Neuronal stem cell (in vitro differentiated cells): ENCODE measurements at regions not wholly inside any gene's neighbourhood (a gene's known extent, or its start where the extent isn't known, plus 50 kb on each side); places are given as distances from the start of the nearest gene placed in this dataset.

Experiments
- DNase-seq: peaks from one replicate; pipeline ENCODE4 v3.0.0-alpha.2; 2013; ENCODE audit warnings: low spot score
- H2AFZ ChIP-seq: one replicate; pipeline ENCODE4 v1.6.1; 2013; ENCODE audit warnings: mild to moderate bottlenecking, low read length, inconsistent platforms
- H2AK5ac ChIP-seq: 2 replicates; pipeline ENCODE4 v1.6.1; 2013; ENCODE audit warnings: low read depth, mild to moderate bottlenecking, inconsistent platforms, low read length, moderate library complexity, mixed read lengths
- H2BK120ac ChIP-seq: 2 replicates; pipeline ENCODE4 v1.6.1; 2013; ENCODE audit warnings: low read depth, mild to moderate bottlenecking, inconsistent platforms, low read length, moderate library complexity, mixed read lengths
- H2BK12ac ChIP-seq: one replicate; pipeline ENCODE4 v1.6.1; 2013; ENCODE audit warnings: low read length, inconsistent platforms
- H2BK15ac ChIP-seq: 2 replicates; pipeline ENCODE4 v1.6.1; 2013; ENCODE audit warnings: mild to moderate bottlenecking, low read length, inconsistent platforms, mixed read lengths
- H2BK5ac ChIP-seq: one replicate; pipeline ENCODE4 v1.6.1; 2013; ENCODE audit warnings: inconsistent platforms, mild to moderate bottlenecking, low read length, moderate library complexity
- H3K14ac ChIP-seq: one replicate; pipeline ENCODE4 v1.6.1; 2013; ENCODE audit warnings: low read length, inconsistent platforms
- H3K18ac ChIP-seq: 2 replicates; pipeline ENCODE4 v1.6.1; 2013; ENCODE audit warnings: low read length, inconsistent platforms
- H3K23ac ChIP-seq: 2 replicates; pipeline ENCODE4 v1.6.1; 2013; ENCODE audit warnings: low read depth, mild to moderate bottlenecking, mixed read lengths, low read length, inconsistent platforms; ENCODE audit not compliant: poor library complexity
- H3K27ac ChIP-seq: replicated peaks from 3 replicates; pipeline ENCODE4 v1.5.1; 2013; ENCODE audit warnings: low read length, inconsistent platforms
- H3K27me3 ChIP-seq, 3 experiments: 2 replicates each; pipeline ENCODE4 v1.6.1; 2013; ENCODE audit warnings: low read length in 3 of 3, mild to moderate bottlenecking in 2 of 3, inconsistent platforms in 1 of 3, low read depth in 1 of 3, mixed read lengths in 1 of 3, moderate library complexity in 1 of 3; ENCODE audit not compliant: control insufficient read depth in 3 of 3, insufficient read depth in 3 of 3
- H3K36me3 ChIP-seq, 2 donors: replicated peaks in 1 of 2; 2 replicates each; pipeline ENCODE4 v1.6.1; 2013; ENCODE audit warnings: low read length in 2 of 2; ENCODE audit not compliant: control insufficient read depth in 2 of 2, insufficient read depth in 2 of 2
- H3K4ac ChIP-seq: 2 replicates; pipeline ENCODE4 v1.6.1; 2013; ENCODE audit warnings: inconsistent platforms, mild to moderate bottlenecking, low read length, moderate library complexity
- H3K4me1 ChIP-seq, 2 donors: 1 replicate in 1 of 2; 2 replicates in 1 of 2; pipeline ENCODE4 v1.6.1; 2013; ENCODE audit warnings: low read length in 2 of 2, low read depth in 1 of 2; ENCODE audit not compliant: control insufficient read depth in 2 of 2, insufficient read depth in 1 of 2
- H3K4me2 ChIP-seq: one replicate; pipeline ENCODE4 v1.6.1; 2013; ENCODE audit warnings: mild to moderate bottlenecking, low read length, inconsistent platforms; ENCODE audit not compliant: insufficient read depth, poor library complexity, severe bottlenecking
- H3K4me3 ChIP-seq, 2 donors: 2 replicates each; pipeline ENCODE4 v1.5.1; 2013; ENCODE audit warnings: low read length in 2 of 2, mild to moderate bottlenecking in 2 of 2, inconsistent platforms in 1 of 2, moderate library complexity in 1 of 2
- H3K79me1 ChIP-seq: one replicate; pipeline ENCODE4 v1.6.1; 2013; ENCODE audit warnings: low read depth, mild to moderate bottlenecking, inconsistent platforms, low read length, moderate library complexity
- H3K9ac ChIP-seq: one replicate; pipeline ENCODE4 v1.6.1; 2013; ENCODE audit warnings: mild to moderate bottlenecking, low read depth, low read length, inconsistent platforms; ENCODE audit not compliant: poor library complexity
- H3K9me3 ChIP-seq, 2 donors: replicated peaks in 1 of 2; 2 replicates each; pipeline versions ENCODE3 to v1.6.1; 2013; ENCODE audit warnings: low read length in 2 of 2, mild to moderate bottlenecking in 2 of 2, inconsistent platforms in 1 of 2, low read depth in 1 of 2, mixed read lengths in 1 of 2, moderate library complexity in 1 of 2; ENCODE audit not compliant: control insufficient read depth in 2 of 2, insufficient read depth in 1 of 2
- H4K8ac ChIP-seq: one replicate; pipeline ENCODE4 v1.6.1; 2013; ENCODE audit warnings: low read depth, mild to moderate bottlenecking, inconsistent platforms, low read length, moderate library complexity
- H4K91ac ChIP-seq: one replicate; pipeline ENCODE4 v1.6.1; 2013; ENCODE audit warnings: low read length, low read depth, mild to moderate bottlenecking, inconsistent platforms; ENCODE audit not compliant: poor library complexity
- WGBS, 2 donors: extraction: QIAGEN DNeasy Blood & Tissue Kit; methylation state at CpG; one replicate each; pipeline ENCODE4 v1.1.7; 2013; ENCODE audit warnings: missing lambda C conversion rate in 2 of 2, mixed read lengths in 1 of 2; ENCODE audit not compliant: insufficient read length in 2 of 2, insufficient replicate concordance in 1 of 2; ENCODE audit errors: extremely low coverage in 2 of 2; 5-methylcytosine and 5-hydroxymethylcytosine counted together

DNA sequence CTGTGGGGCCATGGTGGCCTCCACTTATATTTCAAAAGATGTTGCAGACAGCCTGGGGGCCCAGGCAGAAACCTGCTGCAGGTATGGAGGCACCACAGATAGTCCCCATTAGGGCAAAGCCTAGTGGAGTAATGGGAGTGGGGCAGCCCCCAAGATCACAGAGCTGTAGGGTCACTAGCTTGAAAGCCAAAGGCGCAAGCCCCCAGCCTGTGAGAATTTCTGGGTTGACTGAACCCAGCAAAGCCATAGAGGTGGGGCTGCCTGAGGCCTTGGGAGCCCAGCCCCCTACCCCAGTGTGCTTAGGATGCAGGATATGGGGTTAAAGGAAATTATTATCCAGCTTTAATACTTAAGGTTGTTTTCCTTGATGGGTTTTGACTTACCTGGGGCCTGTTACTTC is 165.3 kb upstream of the FBN2 start:
- no peak overlapping the region for H2BK120ac ChIP-seq
- no peaks in the 10 kb centered on the region for H3K36me3 ChIP-seq
- no peaks in the 10 kb centered on the region for H3K4me1 ChIP-seq
- H3K18ac ChIP-seq, result no peak overlapping the region
- H3K9ac ChIP-seq, result no peak overlapping the region
- WGBS, 2 donors, result no CpG with 5 or more reads among the region's 1 CpG
- no peak overlapping the region for H2BK5ac ChIP-seq
- no peak overlapping the region for H4K8ac ChIP-seq
- peaks cover 0 to 2% of the 10 kb centered on the region in 2 donors for H3K9me3 ChIP-seq
- no peak overlapping the region for H2BK12ac ChIP-seq
- no peaks in the 10 kb centered on the region for H3K79me1 ChIP-seq
- H3K4ac ChIP-seq, result no peak overlapping the region
- H2BK15ac ChIP-seq, result no peak overlapping the region
- no peak overlapping the region for H4K91ac ChIP-seq
- H2AK5ac ChIP-seq, result no peak overlapping the region
- no peaks in the 10 kb centered on the region for H3K27me3 ChIP-seq
- no peak overlapping the region for H3K14ac ChIP-seq
- no peak overlapping the region for H3K23ac ChIP-seq
- no peak overlapping the region for H3K27ac ChIP-seq
- H3K4me3 ChIP-seq, result no peak overlapping the region
- DNase-seq, result no peak
- no peak overlapping the region for H2AFZ ChIP-seq
- H3K4me2 ChIP-seq, result no peak overlapping the region

DNA sequence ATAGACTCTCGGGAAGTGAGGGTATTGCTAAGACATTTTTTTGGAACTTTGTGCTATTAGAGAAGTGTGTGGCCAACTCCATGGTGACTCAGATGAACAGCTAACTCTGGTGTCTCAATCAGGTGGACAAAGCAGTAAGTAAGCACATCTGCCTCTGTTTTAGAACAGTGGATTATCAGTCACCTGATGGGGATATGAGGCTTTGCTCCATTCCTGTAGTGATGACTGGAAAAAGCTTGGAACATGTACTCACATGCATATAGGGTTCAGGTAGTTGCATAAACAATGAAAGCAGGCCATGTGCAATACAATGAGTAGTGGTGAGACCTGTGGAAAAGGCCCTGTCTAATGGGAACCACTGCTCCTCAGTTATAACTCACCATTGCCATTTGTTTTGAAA is 168.2 kb upstream of the FBN2 start:
- Histone ChIP-seq H3K4me3 (no peak overlapping the region), H4K91ac (no peak overlapping the region), H2BK120ac (no peak overlapping the region), H3K4me1 (no peaks in the 10 kb centered on the region), H3K27ac (no peak overlapping the region), H2BK12ac (no peak overlapping the region), H3K4me2 (no peak overlapping the region), H3K9me3 (peaks cover 0 to 2% of the 10 kb centered on the region in 2 donors), H3K14ac (no peak overlapping the region), H4K8ac (no peak overlapping the region), H2BK5ac (no peak overlapping the region), H3K18ac (no peak overlapping the region), H3K36me3 (no peaks in the 10 kb centered on the region), H2AK5ac (no peak overlapping the region), H3K4ac (no peak overlapping the region), H2AFZ (no peak overlapping the region), H3K9ac (no peak overlapping the region), H2BK15ac (no peak overlapping the region), H3K79me1 (no peaks in the 10 kb centered on the region), H3K23ac (no peak overlapping the region), H3K27me3 (no peaks in the 10 kb centered on the region)
- WGBS, 2 donors, result no CpG with 5 or more reads among the region's 1 CpG
- DNase-seq, result no peak

DNA sequence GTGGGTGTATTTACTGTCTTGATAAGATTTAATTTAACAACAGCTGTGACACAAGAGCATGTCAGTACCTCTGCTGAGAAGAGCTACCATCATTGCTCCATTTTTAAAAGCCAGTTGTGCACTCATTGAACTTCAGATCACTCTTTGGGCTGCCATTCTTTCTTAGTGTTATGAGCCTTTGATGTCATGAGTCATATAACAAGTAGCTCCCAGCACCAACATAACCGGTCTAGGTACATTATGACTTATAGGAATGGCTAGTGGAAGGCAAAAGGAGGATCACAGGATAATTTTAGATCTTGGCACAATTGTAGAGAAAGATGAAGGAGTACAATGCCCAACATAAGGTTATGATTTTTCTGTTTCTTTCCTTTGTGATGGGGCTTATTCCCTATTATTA is 170.8 kb upstream of the FBN2 start:
- no peaks in the 10 kb centered on the region for H3K79me1 ChIP-seq
- no peak overlapping the region for H3K4me3 ChIP-seq
- H3K18ac ChIP-seq, result no peak overlapping the region
- H3K36me3 ChIP-seq, result no peaks in the 10 kb centered on the region
- no peak overlapping the region for H2AFZ ChIP-seq
- WGBS, 2 donors, result no CpG with 5 or more reads among the region's 1 CpG
- H4K8ac ChIP-seq, result no peak overlapping the region
- H3K14ac ChIP-seq, result no peak overlapping the region
- DNase-seq, result no peak
- H2AK5ac ChIP-seq, result no peak overlapping the region
- no peaks in the 10 kb centered on the region for H3K4me1 ChIP-seq
- no peak overlapping the region for H4K91ac ChIP-seq
- no peak overlapping the region for H3K4ac ChIP-seq
- no peak overlapping the region for H2BK5ac ChIP-seq
- H3K9me3 ChIP-seq, result no peaks in the 10 kb centered on the region
- H3K27me3 ChIP-seq, result no peaks in the 10 kb centered on the region
- H3K4me2 ChIP-seq, result no peak overlapping the region
- no peak overlapping the region for H2BK12ac ChIP-seq
- H2BK120ac ChIP-seq, result no peak overlapping the region
- no peak overlapping the region for H3K27ac ChIP-seq
- H2BK15ac ChIP-seq, result no peak overlapping the region
- H3K9ac ChIP-seq, result no peak overlapping the region
- no peak overlapping the region for H3K23ac ChIP-seq

DNA sequence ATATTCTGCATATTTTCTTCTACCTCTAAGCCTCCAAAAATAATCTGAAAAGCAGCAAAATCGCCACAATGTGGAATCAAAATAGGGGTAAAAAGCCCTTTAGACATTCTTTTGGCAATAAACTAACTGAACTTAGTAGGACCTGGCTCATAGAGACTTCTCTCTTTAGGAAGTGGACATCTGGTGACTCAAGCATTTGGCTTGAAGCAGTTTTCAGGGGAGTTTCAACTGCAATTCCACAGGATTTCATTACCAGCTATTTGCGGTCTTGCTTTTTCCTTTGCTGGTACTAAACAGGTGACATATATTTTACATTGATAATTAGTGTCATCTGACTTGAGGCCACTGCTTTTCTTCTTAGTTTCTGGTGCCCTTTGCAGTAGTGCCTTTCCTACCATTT is 173.2 kb upstream of the FBN2 start:
- no peak overlapping the region for H3K27ac ChIP-seq
- H2BK15ac ChIP-seq, result no peak overlapping the region
- no peak overlapping the region for H3K9ac ChIP-seq
- no peak overlapping the region for H3K18ac ChIP-seq
- H2AFZ ChIP-seq, result no peak overlapping the region
- no CpG with 5 or more reads among the region's 2 CpGs for WGBS, 2 donors
- no peak overlapping the region for H3K14ac ChIP-seq
- H2AK5ac ChIP-seq, result no peak overlapping the region
- H3K4me3 ChIP-seq, result no peak overlapping the region
- H2BK5ac ChIP-seq, result no peak overlapping the region
- H3K36me3 ChIP-seq, result no peaks in the 10 kb centered on the region
- H3K23ac ChIP-seq, result no peak overlapping the region
- no peaks in the 10 kb centered on the region for H3K4me1 ChIP-seq
- H3K4me2 ChIP-seq, result no peak overlapping the region
- no peaks in the 10 kb centered on the region for H3K9me3 ChIP-seq
- H3K27me3 ChIP-seq, result no peaks in the 10 kb centered on the region
- DNase-seq, result no peak
- H4K91ac ChIP-seq, result no peak overlapping the region
- no peaks in the 10 kb centered on the region for H3K79me1 ChIP-seq
- H2BK120ac ChIP-seq, result no peak overlapping the region
- H4K8ac ChIP-seq, result no peak overlapping the region
- no peak overlapping the region for H2BK12ac ChIP-seq
- H3K4ac ChIP-seq, result no peak overlapping the region
